ENCODE measurements at regions not wholly inside any gene's neighbourhood (a gene's known extent, or its start where the extent isn't known, plus 50 kb on each side); places are given as distances from the start of the nearest gene placed in this dataset.

DNA sequence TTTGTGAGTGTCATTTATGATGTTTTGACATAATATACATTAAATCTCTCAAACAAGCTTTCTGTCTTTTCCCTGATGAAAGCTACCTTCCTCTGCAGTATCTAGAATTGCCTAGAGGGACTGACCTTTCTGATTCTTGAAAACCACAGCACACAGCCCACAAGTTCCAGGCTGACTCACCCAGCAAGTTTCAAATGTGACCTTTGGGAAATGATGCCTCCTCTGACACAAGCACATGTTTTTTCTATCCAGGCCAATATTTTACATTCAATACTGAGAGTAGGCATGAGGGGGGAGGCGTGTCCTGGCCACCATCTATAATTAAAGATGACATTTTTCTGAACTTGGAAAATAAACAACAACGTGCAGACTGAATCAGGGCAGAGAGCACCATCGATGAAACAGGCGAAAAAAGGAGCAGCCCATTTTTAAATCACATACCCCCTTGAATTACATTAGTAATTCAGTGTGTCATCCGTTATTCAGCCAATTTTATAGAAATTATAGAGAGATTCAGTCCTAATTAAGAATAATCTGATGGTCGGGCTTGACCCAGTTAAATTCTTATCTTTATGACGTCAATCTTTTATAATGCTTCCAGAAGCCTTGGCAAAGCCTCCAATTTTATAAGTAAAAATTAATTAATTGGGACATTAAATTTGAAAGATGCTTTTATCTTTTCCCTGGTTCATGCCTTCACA, 292.6 kb upstream of the CDH11 start:
- Histone ChIP-seq H3K27me3 (ENCODE audit: insufficient read depth, low read length) (no peaks in the 10 kb centered on the region), H3K4me2 (ENCODE audit: low read length) (peak overlapping the region; percentile 47), H3K36me3 (ENCODE audit: insufficient read depth, low read length) (no peaks in the 10 kb centered on the region), H3K9me3 (ENCODE audit: insufficient read depth, low read depth, low read length) (peaks cover 3% of the 10 kb centered on the region), H3K4me1 (ENCODE audit: insufficient read depth, low read length) (peaks cover 32% of the 10 kb centered on the region), H3K79me2 (ENCODE audit: insufficient read depth, low read length) (no peaks in the 10 kb centered on the region), H3K9ac (ENCODE audit: low read length) (no peak overlapping the region), H3K4me3 (ENCODE audit: insufficient read depth, low read depth, low read length) (no peak overlapping the region), H4K20me1 (ENCODE audit: insufficient read depth, low read length) (no peaks in the 10 kb centered on the region), H3K27ac (ENCODE audit: low read depth, low read length) (no peak overlapping the region), H2AFZ (ENCODE audit: low read depth, low read length) (no peak overlapping the region)
- peaks cover 7% of the 10 kb centered on the region for H3K9me3 Mint-ChIP-seq (ENCODE audit: unreplicated experiment)
- DNase-seq (ENCODE audit: low read depth) (peak; percentile 93), FAIRE-seq (peak; percentile 96)
- H3K27me3 Mint-ChIP-seq (ENCODE audit: low read depth, unreplicated experiment): peaks cover 5% of the 10 kb centered on the region
- no peak overlapping the region for H3K27ac Mint-ChIP-seq (ENCODE audit: unreplicated experiment)
- peaks cover 65% of the 10 kb centered on the region for H3K4me1 Mint-ChIP-seq (ENCODE audit: low read depth, unreplicated experiment)
- no peak overlapping the region for H3K4me3 Mint-ChIP-seq (ENCODE audit: unreplicated experiment)
- no peaks in the 10 kb centered on the region for H3K36me3 Mint-ChIP-seq (ENCODE audit: low read depth, unreplicated experiment)
- TF ChIP-seq, protein P1, sequence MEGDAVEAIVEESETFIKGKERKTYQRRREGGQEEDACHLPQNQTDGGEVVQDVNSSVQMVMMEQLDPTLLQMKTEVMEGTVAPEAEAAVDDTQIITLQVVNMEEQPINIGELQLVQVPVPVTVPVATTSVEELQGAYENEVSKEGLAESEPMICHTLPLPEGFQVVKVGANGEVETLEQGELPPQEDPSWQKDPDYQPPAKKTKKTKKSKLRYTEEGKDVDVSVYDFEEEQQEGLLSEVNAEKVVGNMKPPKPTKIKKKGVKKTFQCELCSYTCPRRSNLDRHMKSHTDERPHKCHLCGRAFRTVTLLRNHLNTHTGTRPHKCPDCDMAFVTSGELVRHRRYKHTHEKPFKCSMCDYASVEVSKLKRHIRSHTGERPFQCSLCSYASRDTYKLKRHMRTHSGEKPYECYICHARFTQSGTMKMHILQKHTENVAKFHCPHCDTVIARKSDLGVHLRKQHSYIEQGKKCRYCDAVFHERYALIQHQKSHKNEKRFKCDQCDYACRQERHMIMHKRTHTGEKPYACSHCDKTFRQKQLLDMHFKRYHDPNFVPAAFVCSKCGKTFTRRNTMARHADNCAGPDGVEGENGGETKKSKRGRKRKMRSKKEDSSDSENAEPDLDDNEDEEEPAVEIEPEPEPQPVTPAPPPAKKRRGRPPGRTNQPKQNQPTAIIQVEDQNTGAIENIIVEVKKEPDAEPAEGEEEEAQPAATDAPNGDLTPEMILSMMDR (IDR thresholded peaks at IDR 0.05; ENCODE audit: insufficient read depth, low read depth, low read length): no peak
- no peak for TF ChIP-seq EZH2 (IDR thresholded peaks at IDR 0.05; ENCODE audit: insufficient read depth, low read length)

DNA sequence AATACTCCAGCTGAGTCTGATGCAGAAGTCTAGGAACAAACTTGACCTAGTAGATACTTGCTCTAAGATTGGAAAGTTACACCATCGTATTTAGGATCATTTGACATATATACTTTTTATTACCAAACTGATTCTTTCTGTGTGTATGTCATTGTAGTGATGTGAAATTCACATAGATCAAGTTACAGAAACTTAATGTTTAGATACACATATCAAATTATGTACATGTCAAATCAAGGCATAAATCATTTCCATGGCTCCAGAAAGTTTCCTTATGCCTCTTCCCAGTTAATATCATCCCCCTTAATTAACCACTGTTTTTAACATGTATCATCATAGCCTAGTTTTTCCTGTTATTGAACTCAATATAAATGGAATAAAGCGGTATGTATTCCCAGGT, 292.0 kb upstream of the CDH11 start:
- Histone ChIP-seq H3K27me3 (ENCODE audit: insufficient read depth, low read length) (no peaks in the 10 kb centered on the region), H3K4me1 (ENCODE audit: insufficient read depth, low read length) (peaks cover 34% of the 10 kb centered on the region), H3K4me3 (ENCODE audit: insufficient read depth, low read depth, low read length) (no peak overlapping the region), H3K27ac (ENCODE audit: low read depth, low read length) (no peak overlapping the region), H3K9me3 (ENCODE audit: insufficient read depth, low read depth, low read length) (no peaks in the 10 kb centered on the region), H3K4me2 (ENCODE audit: low read length) (peak overlapping the region; percentile 47), H4K20me1 (ENCODE audit: insufficient read depth, low read length) (no peaks in the 10 kb centered on the region), H3K36me3 (ENCODE audit: insufficient read depth, low read length) (no peaks in the 10 kb centered on the region), H2AFZ (ENCODE audit: low read depth, low read length) (no peak overlapping the region), H3K79me2 (ENCODE audit: insufficient read depth, low read length) (no peaks in the 10 kb centered on the region), H3K9ac (ENCODE audit: low read length) (no peak overlapping the region)
- no peak for DNase-seq (ENCODE audit: low read depth)
- Mint-ChIP-seq H3K36me3 (ENCODE audit: low read depth, unreplicated experiment) (no peaks in the 10 kb centered on the region), H3K27ac (ENCODE audit: unreplicated experiment) (no peak overlapping the region), H3K27me3 (ENCODE audit: low read depth, unreplicated experiment) (peaks cover 5% of the 10 kb centered on the region), H3K9me3 (ENCODE audit: unreplicated experiment) (peaks cover 1% of the 10 kb centered on the region), H3K4me1 (ENCODE audit: low read depth, unreplicated experiment) (peaks cover 65% of the 10 kb centered on the region), H3K4me3 (ENCODE audit: unreplicated experiment) (no peak overlapping the region)
- FAIRE-seq: peak; percentile 83
- TF ChIP-seq, protein P1 (IDR thresholded peaks at IDR 0.05; ENCODE audit: insufficient read depth, low read depth, low read length): no peak
- no peak for TF ChIP-seq EZH2 (IDR thresholded peaks at IDR 0.05; ENCODE audit: insufficient read depth, low read length)

DNA sequence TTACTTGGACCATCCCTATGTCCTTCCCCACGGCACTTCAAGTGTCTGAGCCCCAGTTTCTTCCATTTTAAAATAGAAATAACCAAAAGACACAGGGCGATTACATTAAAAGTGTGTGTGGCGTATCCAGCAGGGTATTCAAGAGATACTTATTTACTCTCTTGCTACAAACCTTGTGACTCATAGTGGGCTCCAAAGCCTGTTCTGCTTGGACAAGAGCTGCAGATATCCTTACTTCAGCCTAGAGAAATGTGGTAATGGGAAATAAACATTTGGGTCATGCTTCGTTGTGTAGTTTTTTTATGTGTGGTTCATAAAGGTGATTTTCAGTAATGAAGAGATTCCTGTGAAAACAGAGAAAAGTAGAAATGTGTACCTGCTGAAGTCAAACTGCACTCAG, 288.9 kb upstream of the CDH11 start:
- Mint-ChIP-seq H3K4me1 (ENCODE audit: low read depth, unreplicated experiment) (peaks cover 45% of the 10 kb centered on the region), H3K27ac (ENCODE audit: unreplicated experiment) (no peak overlapping the region), H3K9me3 (ENCODE audit: unreplicated experiment) (peaks cover 1% of the 10 kb centered on the region), H3K27me3 (ENCODE audit: low read depth, unreplicated experiment) (peaks cover 5% of the 10 kb centered on the region), H3K4me3 (ENCODE audit: unreplicated experiment) (no peak overlapping the region), H3K36me3 (ENCODE audit: low read depth, unreplicated experiment) (no peaks in the 10 kb centered on the region)
- Histone ChIP-seq H3K4me1 (ENCODE audit: insufficient read depth, low read length) (peaks cover 33% of the 10 kb centered on the region), H3K4me3 (ENCODE audit: insufficient read depth, low read depth, low read length) (no peak overlapping the region), H3K4me2 (ENCODE audit: low read length) (no peak overlapping the region), H3K9ac (ENCODE audit: low read length) (no peak overlapping the region), H2AFZ (ENCODE audit: low read depth, low read length) (no peak overlapping the region), H3K27ac (ENCODE audit: low read depth, low read length) (no peak overlapping the region), H3K9me3 (ENCODE audit: insufficient read depth, low read depth, low read length) (no peaks in the 10 kb centered on the region), H4K20me1 (ENCODE audit: insufficient read depth, low read length) (no peaks in the 10 kb centered on the region), H3K36me3 (ENCODE audit: insufficient read depth, low read length) (no peaks in the 10 kb centered on the region), H3K27me3 (ENCODE audit: insufficient read depth, low read length) (no peaks in the 10 kb centered on the region), H3K79me2 (ENCODE audit: insufficient read depth, low read length) (no peaks in the 10 kb centered on the region)
- FAIRE-seq (no peak), DNase-seq (ENCODE audit: low read depth) (peak; percentile 76)
- TF ChIP-seq, protein P1 (IDR thresholded peaks at IDR 0.05; ENCODE audit: insufficient read depth, low read depth, low read length): no peak
- TF ChIP-seq EZH2 (IDR thresholded peaks at IDR 0.05; ENCODE audit: insufficient read depth, low read length): no peak
